Dermis blood vessel endothelial cell (primary cell): ENCODE measurements at regions not wholly inside any gene's neighbourhood (a gene's known extent, or its start where the extent isn't known, plus 50 kb on each side); places are given as distances from the start of the nearest gene placed in this dataset.

Experiments used
- DNase-seq: peaks from one replicate; pipeline ENCODE4 v3.0.0; 2010

GRCh38 chr21:21730512-21730911 lies 732.3 kb downstream of the NCAM2 start:
- DNase-seq = no peak

- no peak for DNase-seq
Measured at GRCh38 chr21:21731626-21732025, 733.4 kb downstream of the NCAM2 start.

- no peak for DNase-seq
Measured at GRCh38 chr21:21734088-21734487, 735.9 kb downstream of the NCAM2 start.

- DNase-seq = no peak
Measured at GRCh38 chr21:21737186-21737585, 739.0 kb downstream of the NCAM2 start.

GRCh38 chr21:21740207-21740606 lies 742.0 kb downstream of the NCAM2 start:
- no peak for DNase-seq

- no peak for DNase-seq
Measured at GRCh38 chr21:21750124-21750825, 752.1 kb downstream of the NCAM2 start.

GRCh38 chr21:21751286-21751685 lies 753.1 kb downstream of the NCAM2 start:
- DNase-seq = peak; percentile 1

GRCh38 chr21:21762855-21763254 lies 764.6 kb downstream of the NCAM2 start:
- DNase-seq = no peak

GRCh38 chr21:21764281-21764680 lies 766.1 kb downstream of the NCAM2 start:
- no peak for DNase-seq

GRCh38 chr21:21767276-21767675 lies 769.1 kb downstream of the NCAM2 start:
- DNase-seq = no peak

GRCh38 chr21:21788591-21788990 lies 790.4 kb downstream of the NCAM2 start:
- DNase-seq = no peak

- DNase-seq = no peak
Measured at GRCh38 chr21:21801921-21802320, 803.7 kb downstream of the NCAM2 start.

- DNase-seq = no peak
Measured at GRCh38 chr21:21806711-21807597, 808.7 kb downstream of the NCAM2 start.

GRCh38 chr21:21807598-21807903 lies 809.3 kb downstream of the NCAM2 start:
- no peak for DNase-seq

GRCh38 chr21:21813289-21813688 lies 815.1 kb downstream of the NCAM2 start:
- DNase-seq = no peak

- DNase-seq = no peak
Measured at GRCh38 chr21:21813934-21814333, 815.7 kb downstream of the NCAM2 start.

- no peak for DNase-seq
Measured at GRCh38 chr21:21816778-21817177, 818.6 kb downstream of the NCAM2 start.

GRCh38 chr21:21818898-21819297 lies 820.7 kb downstream of the NCAM2 start:
- DNase-seq = no peak

GRCh38 chr21:21828130-21828529 lies 829.9 kb downstream of the NCAM2 start:
- DNase-seq = no peak

- DNase-seq = no peak
Measured at GRCh38 chr21:21831036-21831435, 832.8 kb downstream of the NCAM2 start.

- DNase-seq = no peak
Measured at GRCh38 chr21:21845901-21846300, 847.7 kb downstream of the NCAM2 start.

- no peak for DNase-seq
Measured at GRCh38 chr21:21851205-21851604, 853.0 kb downstream of the NCAM2 start.

GRCh38 chr21:21851657-21852056 lies 853.4 kb downstream of the NCAM2 start:
- no peak for DNase-seq
